Astrocyte of the spinal cord (primary cell): ENCODE measurements at regions not wholly inside any gene's neighbourhood (a gene's known extent, or its start where the extent isn't known, plus 50 kb on each side); places are given as distances from the start of the nearest gene placed in this dataset.

Source experiments
- DNase-seq: peaks from one replicate; pipeline ENCODE4 v3.0.0; 2011; ENCODE audit warnings: low read depth, low spot score
- H3K4me3 ChIP-seq: 2 replicates; pipeline ENCODE4 v1.5.1; 2011; ENCODE audit warnings: low read depth, mild to moderate bottlenecking, low read length, moderate library complexity
- CTCF ChIP-seq: IDR thresholded peaks from 2 replicates; pipeline ENCODE4 v1.5.1; 2012; ENCODE audit warnings: low read depth, mild to moderate bottlenecking, low read length, inconsistent platforms
- in situ Hi-C: cut with HindIII; loops from 2 replicates; pipeline ENCODE4 v1.10.0; 2017; ENCODE audit warnings: low sequenced_read_pairs

DNA sequence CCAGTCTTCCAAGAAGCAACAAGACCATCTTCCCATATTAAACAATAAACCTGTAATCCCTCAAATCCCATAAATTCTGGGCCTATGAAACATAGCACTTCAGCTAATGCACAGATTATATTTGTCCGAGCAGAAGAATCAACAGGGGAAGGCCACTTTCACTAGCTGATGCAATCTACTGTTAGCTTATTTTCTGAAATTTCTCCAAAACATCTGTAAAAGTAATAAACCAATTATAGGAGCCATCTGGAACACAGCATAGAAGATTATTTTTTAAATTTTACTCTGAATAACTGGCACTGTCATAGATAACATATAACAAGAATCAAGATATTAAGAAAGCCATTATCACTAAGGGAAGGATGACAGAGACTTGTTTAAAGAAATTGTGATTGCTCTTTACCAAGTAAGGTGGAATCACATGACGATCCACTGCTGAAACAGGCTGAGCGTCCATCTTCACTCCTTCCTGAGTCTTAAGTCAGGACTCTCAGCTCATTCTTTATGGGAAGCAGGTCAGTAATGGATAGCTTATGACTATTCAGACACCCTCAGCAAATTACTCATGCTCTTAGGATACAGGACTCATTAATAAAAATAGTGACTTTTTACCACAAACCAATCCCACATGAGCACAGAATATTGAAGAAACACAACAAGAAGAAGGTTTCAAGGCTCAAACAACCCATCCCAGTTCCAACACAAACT, 719.5 kb downstream of the XPNPEP1 start:
- no peak for DNase-seq

GRCh38 chr10:109202111-109202510, 721.2 kb downstream of the XPNPEP1 start:
- in situ Hi-C loops = no loop called here
- no peak for DNase-seq
- no peak overlapping the region for H3K4me3 ChIP-seq
- TF ChIP-seq CTCF = no peak

More for the DNA sequence above, 719.5 kb downstream of the XPNPEP1 start:
- no peak for TF ChIP-seq CTCF
- in situ Hi-C loops = no loop called here
- no peak overlapping the region for H3K4me3 ChIP-seq

DNA sequence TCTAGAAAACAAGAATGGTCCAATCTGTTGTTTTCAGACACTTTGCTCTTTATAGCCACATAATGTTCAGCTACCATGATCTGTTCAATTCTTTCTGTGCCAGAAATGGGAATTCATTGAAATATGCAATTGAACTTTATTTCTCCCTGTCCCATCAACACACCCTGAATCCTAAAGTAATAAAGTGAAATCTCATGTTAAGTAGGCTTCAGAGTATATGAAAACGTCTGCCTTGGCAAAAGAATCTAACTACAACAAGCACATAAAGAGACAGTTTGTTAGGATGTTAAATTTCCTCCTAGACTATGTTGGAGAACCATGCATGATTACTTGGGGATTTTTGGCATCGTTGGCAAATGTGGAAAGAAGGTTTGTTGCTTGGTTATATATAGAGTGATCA, 722.7 kb downstream of the XPNPEP1 start:
- H3K4me3 ChIP-seq = no peak overlapping the region
- no peak for TF ChIP-seq CTCF
- in situ Hi-C loops = no loop called here
- no peak for DNase-seq

DNA sequence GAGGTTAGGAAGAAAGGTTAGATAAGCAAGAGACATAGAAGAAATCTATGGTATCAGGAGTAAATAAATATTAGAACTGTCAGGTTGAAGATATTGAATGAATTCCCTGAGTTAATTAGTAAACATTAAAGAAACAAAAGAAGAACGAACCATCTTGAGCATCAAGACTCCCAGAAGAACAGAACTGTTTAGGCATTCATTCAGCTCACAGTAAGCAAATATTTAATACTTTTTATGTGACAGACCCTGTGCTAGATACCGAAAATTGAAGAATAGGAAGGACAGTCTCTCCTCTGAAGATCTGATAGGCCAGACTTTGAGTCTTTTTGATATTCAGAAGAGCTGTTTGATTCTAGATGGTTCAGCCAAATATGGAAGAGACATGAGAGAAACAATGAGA, 731.5 kb downstream of the XPNPEP1 start:
- TF ChIP-seq CTCF = no peak
- in situ Hi-C loops = no loop called here
- DNase-seq = no peak
- no peak overlapping the region for H3K4me3 ChIP-seq

- TF ChIP-seq CTCF = no peak
- in situ Hi-C loops = no loop called here
- no peak for DNase-seq
- no peak overlapping the region for H3K4me3 ChIP-seq
Observed at GRCh38 chr10:109191341-109191740, 732.0 kb downstream of the XPNPEP1 start.

- no peak for TF ChIP-seq CTCF
- in situ Hi-C loops = no loop called here
- DNase-seq = no peak
- no peak overlapping the region for H3K4me3 ChIP-seq
Observed at GRCh38 chr10:109187677-109188076, 735.6 kb downstream of the XPNPEP1 start.

GRCh38 chr10:109183366-109183765, 739.9 kb downstream of the XPNPEP1 start:
- in situ Hi-C loops = no loop called here
- no peak for TF ChIP-seq CTCF
- DNase-seq = peak; percentile 31

More at GRCh38 chr10:109183366-109183765, 739.9 kb downstream of the XPNPEP1 start:
- no peak overlapping the region for H3K4me3 ChIP-seq
